Left lung (tissue), 4 donors: ENCODE measurements at regions not wholly inside any gene's neighbourhood (a gene's known extent, or its start where the extent isn't known, plus 50 kb on each side); places are given as distances from the start of the nearest gene placed in this dataset.
"Not testable (repeated sequence)": the region's sequence is repeated elsewhere in the genome, so short reads cannot be mapped to it uniquely, and the experiment has no call there.

ENCODE experiments used
- ATAC-seq: fragments of 200-7000 bp; cut with Tn5 transposase; one replicate; pipeline ENCODE4 v1.9.1; 2020; ENCODE audit warnings: moderate library complexity
- DNase-seq, 4 donors: peaks; one replicate each; pipeline ENCODE4 v3.0.0-alpha.2; 2013 to 2020
- H3K27ac ChIP-seq, 2 donors: fragments of 200-600 bp; sonication (generic) in 1 of 2; one replicate each; pipeline versions ENCODE4 v1.5.0 to v1.8.0; 2020 to 2021
- H3K27me3 ChIP-seq, 2 donors: fragments of 200-600 bp; sonication (generic) in 1 of 2; one replicate each; pipeline versions ENCODE4 v1.5.0 to v1.8.0; 2020 to 2021
- H3K36me3 ChIP-seq, 2 donors: fragments of 200-600 bp; sonication (generic) in 1 of 2; one replicate each; pipeline versions ENCODE4 v1.5.0 to v1.8.0; 2020 to 2021
- H3K4me1 ChIP-seq, 2 donors: fragments of 200-600 bp; one replicate each; pipeline ENCODE4 v1.8.0; 2021
- H3K4me3 ChIP-seq, 2 donors: fragments of 200-600 bp; sonication (generic) in 1 of 2; one replicate each; pipeline versions ENCODE4 v1.5.0 to v1.8.0; 2020 to 2021; ENCODE audit warnings: mild to moderate bottlenecking in 1 of 2
- H3K9me3 ChIP-seq, 2 donors: fragments of 200-600 bp; sonication (generic) in 1 of 2; one replicate each; pipeline versions ENCODE4 v1.5.0 to v1.8.0; 2020 to 2021
- intact Hi-C, 2 donors: fragments of 100-400 bp; cut with DNase I; formaldehyde crosslinking; loops; one replicate each; pipeline versions ENCODE4 v1.11.2 to v1.14.2; 2022
- TF ChIP-seq, protein P1 (sequence below), 2 donors: fragments of 200-600 bp; sonication (generic) in 1 of 2; IDR thresholded peaks; one replicate each; pipeline versions ENCODE4 v1.5.0 to v1.8.0; 2021; ENCODE audit warnings: antibody characterized with exemption in 2 of 2
- donor health status: DM: no; HTN: yes; CAD: no.
- donor health status: DM: no; HTN: no; CAD: no.

DNA sequence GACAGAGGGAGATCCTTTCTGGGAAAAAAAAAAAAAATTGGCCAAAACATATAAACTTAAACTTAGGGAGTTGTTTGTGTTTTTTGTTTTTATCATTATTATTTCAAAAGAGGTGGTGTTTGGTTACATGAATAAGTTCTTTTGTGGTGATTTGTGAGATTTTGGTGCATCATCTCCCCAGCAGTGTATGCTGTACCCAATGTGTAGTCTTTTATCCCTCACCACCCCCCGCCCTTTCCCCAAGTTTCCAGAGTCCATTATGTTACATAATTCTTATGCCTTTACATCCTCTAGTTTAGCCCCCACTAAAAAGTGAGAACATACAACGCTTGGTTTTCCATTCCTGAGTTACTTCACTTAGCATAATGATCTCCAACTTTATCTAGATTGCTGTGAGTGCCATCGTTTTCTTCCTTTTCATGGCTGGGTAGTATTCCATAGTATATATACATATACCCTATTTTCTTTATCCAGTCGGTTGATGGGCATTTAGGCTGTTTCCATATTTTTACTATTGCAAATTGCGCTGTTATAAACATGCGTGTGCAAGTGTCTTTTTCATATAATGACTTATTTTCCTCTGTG lies 148.1 kb upstream of the ZNF92 start:
- TF ChIP-seq, protein P1, sequence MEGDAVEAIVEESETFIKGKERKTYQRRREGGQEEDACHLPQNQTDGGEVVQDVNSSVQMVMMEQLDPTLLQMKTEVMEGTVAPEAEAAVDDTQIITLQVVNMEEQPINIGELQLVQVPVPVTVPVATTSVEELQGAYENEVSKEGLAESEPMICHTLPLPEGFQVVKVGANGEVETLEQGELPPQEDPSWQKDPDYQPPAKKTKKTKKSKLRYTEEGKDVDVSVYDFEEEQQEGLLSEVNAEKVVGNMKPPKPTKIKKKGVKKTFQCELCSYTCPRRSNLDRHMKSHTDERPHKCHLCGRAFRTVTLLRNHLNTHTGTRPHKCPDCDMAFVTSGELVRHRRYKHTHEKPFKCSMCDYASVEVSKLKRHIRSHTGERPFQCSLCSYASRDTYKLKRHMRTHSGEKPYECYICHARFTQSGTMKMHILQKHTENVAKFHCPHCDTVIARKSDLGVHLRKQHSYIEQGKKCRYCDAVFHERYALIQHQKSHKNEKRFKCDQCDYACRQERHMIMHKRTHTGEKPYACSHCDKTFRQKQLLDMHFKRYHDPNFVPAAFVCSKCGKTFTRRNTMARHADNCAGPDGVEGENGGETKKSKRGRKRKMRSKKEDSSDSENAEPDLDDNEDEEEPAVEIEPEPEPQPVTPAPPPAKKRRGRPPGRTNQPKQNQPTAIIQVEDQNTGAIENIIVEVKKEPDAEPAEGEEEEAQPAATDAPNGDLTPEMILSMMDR (IDR thresholded peaks at IDR 0.05) = no peak
- intact Hi-C loops = no loop called here
- Histone ChIP-seq H3K27ac (no peak overlapping the region), H3K4me3 (no peak overlapping the region), H3K4me1 (no peaks in the 10 kb centered on the region), H3K27me3 (no peaks in the 10 kb centered on the region), H3K9me3 (no peaks in the 10 kb centered on the region), H3K36me3 (no peaks in the 10 kb centered on the region)
- DNase-seq (no peak), ATAC-seq (no peak)

DNA sequence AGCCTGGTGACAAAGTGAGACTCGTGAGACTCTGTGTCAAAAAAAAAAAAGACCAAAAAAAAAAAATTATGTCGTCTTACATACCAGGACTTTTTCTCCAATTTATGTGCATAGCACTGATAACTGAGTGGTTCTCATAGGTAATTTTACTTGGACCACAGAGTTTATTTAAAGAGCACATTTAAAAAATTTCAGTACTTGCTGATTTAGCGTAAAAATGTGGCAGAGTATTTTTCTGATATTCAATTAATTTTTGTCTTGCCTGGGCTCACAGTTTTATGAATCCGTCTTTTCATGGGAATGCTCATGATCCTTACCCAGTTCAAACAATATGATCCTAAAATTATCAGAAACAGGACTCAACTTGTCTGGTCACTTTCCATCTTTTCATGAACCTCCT lies 151.0 kb upstream of the ZNF92 start:
- no peak overlapping the region for H3K4me3 ChIP-seq
- H3K36me3 ChIP-seq = no peaks in the 10 kb centered on the region
- no peaks in the 10 kb centered on the region for H3K27me3 ChIP-seq
- TF ChIP-seq, protein P1 (IDR thresholded peaks at IDR 0.05) = no peak
- no peak overlapping the region for H3K27ac ChIP-seq
- ATAC-seq = no peak
- H3K4me1 ChIP-seq = no peaks in the 10 kb centered on the region
- intact Hi-C loops = no loop called here
- no peak for DNase-seq
- no peaks in the 10 kb centered on the region for H3K9me3 ChIP-seq

DNA sequence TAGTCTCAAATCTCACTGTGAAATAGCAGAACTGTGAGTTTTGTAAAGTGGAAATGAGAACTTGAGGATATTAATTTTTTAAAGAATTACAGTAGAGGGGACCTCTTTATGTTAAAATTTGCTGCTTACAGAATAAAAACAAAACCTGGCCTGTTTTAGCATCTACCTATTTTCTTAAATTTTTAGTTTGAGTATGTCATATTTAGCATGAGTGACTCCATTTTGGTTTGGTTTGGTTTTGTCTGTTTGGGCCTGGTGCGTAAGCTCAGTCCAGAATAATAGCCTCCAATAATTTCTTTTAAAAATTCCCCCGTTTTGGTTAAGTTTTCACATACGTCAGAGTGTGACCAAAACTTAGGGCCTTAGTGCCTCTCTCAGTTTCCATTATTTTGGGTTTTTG lies 152.0 kb upstream of the ZNF92 start:
- intact Hi-C loops = no loop called here
- Histone ChIP-seq H3K4me1 (no peaks in the 10 kb centered on the region), H3K27me3 (no peaks in the 10 kb centered on the region), H3K27ac (no peak overlapping the region), H3K4me3 (no peak overlapping the region), H3K36me3 (no peaks in the 10 kb centered on the region), H3K9me3 (no peaks in the 10 kb centered on the region)
- no peak for ATAC-seq
- no peak for DNase-seq
- TF ChIP-seq, protein P1 (IDR thresholded peaks at IDR 0.05) = no peak

DNA sequence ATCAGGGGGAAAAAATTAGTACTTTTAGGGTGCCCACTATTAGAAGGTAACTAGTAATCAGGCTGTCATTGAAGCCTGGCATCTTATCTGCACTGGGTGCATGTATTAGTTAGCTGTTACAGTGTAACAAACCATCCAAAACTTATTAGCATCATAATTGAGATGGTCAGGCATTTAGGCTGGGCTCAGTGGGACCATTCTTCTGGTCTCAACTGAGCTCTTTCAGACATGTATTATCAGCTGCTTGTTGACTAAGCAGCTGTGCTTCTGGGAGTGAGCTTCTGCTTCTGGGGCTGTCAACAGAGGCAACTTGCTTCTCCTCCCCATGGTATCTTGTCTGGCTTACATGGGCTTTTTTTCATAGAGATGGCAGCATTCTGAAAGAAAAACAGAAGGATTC lies 154.0 kb upstream of the ZNF92 start:
- no peaks in the 10 kb centered on the region for H3K4me1 ChIP-seq
- H3K9me3 ChIP-seq = no peaks in the 10 kb centered on the region
- TF ChIP-seq, protein P1 (IDR thresholded peaks at IDR 0.05) = no peak
- H3K27me3 ChIP-seq = no peaks in the 10 kb centered on the region
- ATAC-seq (no peak), DNase-seq (no peak)
- no peak overlapping the region for H3K27ac ChIP-seq
- intact Hi-C loops = no loop called here
- H3K4me3 ChIP-seq = no peak overlapping the region
- no peaks in the 10 kb centered on the region for H3K36me3 ChIP-seq

DNA sequence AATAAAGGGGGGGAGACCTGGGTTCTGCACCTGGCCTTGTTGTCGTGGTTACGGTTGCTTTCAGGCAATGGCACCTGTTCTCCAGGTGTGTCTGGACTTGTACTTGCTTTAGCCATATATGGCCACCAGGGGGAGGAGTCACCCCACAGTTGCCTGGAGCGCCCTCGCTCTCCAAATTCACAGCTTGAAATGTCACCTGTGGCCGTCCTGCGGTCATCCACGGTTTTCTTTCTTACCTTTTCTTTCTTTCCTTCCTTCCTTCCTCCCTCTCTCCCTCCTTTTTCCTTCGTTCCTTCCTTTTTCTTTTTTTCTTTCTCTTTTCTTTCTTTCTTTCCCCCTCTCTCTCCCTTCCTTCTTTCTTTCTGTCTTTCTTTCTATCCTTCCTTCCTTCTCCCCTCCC lies 157.2 kb upstream of the ZNF92 start:
- DNase-seq (peak in 3 of 4 donors; percentile 18 to 66 (median 54)), ATAC-seq (peak; percentile 98)
- Histone ChIP-seq H3K4me3 (no peak overlapping the region), H3K9me3 (no peaks in the 10 kb centered on the region), H3K27ac (no peak overlapping the region), H3K36me3 (no peaks in the 10 kb centered on the region), H3K4me1 (no peaks in the 10 kb centered on the region), H3K27me3 (no peaks in the 10 kb centered on the region)
- intact Hi-C loops = no loop called here
- TF ChIP-seq, protein P1 (IDR thresholded peaks at IDR 0.05) = peak; percentile 55 to 57

DNA sequence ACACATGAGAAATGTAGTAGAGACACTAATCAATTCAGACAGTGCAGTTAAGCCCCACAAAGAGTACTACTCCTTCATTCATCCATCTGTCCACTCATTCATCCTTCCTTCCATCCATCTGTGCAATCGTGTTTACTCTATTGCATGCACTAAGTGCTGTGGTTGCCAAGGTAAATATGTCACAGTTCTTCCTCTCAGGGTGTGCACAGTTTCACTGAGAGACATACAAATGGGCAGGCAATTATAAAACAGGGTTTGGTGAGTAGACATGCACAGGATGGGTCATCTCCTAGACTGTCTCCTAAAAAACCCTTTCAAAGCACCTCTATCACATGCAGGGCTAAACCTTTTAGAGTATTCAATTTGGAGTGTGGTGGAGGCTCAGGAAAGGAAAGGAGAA lies 160.4 kb upstream of the ZNF92 start:
- ATAC-seq, H3K4me1 ChIP-seq, DNase-seq, intact Hi-C loops, H3K4me3 ChIP-seq, H3K9me3 ChIP-seq, H3K27ac ChIP-seq, H3K27me3 ChIP-seq, H3K36me3 ChIP-seq: not testable (repeated sequence)

DNA sequence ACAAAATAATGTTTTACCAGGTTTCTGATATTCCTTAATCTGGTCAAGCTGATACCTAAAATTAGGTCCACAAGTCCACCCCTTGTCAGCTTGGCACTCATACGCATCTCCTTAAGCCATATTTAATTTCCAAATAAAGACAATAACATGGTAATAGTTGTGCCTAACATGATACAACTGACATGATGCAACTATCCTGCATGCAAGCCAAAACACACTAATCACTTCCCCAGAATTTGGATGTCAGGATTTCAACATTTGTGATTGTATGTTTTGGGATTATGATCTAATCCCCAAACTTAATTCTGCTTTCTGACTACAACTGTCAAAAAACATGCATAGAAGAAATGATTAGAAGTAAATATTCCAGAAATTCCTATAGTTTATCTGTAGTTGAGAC lies 174.4 kb upstream of the ZNF92 start:
- H3K36me3 ChIP-seq, H3K4me1 ChIP-seq, H3K4me3 ChIP-seq, H3K27ac ChIP-seq, ATAC-seq, intact Hi-C loops, H3K27me3 ChIP-seq, H3K9me3 ChIP-seq, DNase-seq: not testable (repeated sequence)

DNA sequence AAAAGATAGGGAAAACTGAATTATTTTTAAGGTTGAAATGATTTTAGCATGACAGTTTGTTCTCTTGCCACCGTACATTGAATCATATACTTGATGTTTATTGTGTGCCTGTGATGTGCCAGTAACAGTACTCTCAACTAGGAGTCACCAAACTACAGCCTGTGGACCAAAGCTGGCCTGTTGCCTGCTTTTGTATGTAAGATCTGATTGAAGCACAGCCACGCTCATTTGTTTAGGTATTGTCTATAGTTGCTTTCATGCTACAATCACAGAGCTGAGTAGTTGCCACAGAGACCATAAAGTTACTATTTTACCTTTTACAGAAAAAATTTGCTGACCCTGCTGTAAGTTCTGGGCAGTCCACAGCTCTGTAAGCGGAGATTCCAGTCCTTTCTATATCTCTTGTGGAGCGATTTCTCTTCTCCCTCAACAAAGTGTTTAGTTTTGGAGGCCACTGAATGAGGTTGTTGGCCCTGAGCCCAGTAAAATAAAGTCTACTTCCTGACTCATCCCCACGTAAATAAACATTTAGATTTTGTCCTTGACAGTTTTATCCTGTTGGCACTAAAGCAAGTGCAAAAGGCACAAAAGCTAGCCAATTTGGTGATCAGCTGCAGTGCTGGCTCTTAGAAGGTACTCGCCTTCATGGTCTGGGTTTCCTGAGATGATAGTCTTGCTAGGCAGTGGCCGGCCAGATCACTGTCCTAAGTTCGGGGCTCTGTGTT lies 180.2 kb upstream of the ZNF92 start:
- H3K27ac ChIP-seq, H3K4me3 ChIP-seq, H3K4me1 ChIP-seq, intact Hi-C loops, H3K27me3 ChIP-seq, H3K36me3 ChIP-seq, H3K9me3 ChIP-seq, DNase-seq: not testable (repeated sequence)
- peak; percentile 24 for ATAC-seq
